ENCODE measurements at regions not wholly inside any gene's neighbourhood (a gene's known extent, or its start where the extent isn't known, plus 50 kb on each side); places are given as distances from the start of the nearest gene placed in this dataset.

DNA sequence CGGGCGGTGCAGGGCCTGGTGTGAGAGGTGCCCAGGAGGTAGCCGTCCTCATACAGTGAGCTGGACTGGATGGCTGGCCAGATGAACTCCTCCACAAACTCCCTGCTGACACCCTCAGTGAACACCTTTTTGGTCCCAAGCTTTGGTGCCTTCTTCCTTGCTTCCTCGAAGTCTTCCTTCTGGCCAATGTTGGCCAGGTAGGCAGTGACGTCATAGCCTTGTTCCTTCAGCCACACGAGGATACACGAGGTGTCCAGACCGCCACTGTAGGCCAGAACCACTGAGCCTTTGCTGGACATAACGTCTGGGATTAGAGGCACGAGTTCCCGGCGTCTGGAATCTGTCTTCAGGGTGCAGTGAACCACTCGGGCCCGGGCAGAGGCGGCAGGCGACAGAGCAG lies 206.8 kb upstream of the SP4 start:
- DNase-seq (ENCODE audit: low read depth), result no peak

DNA sequence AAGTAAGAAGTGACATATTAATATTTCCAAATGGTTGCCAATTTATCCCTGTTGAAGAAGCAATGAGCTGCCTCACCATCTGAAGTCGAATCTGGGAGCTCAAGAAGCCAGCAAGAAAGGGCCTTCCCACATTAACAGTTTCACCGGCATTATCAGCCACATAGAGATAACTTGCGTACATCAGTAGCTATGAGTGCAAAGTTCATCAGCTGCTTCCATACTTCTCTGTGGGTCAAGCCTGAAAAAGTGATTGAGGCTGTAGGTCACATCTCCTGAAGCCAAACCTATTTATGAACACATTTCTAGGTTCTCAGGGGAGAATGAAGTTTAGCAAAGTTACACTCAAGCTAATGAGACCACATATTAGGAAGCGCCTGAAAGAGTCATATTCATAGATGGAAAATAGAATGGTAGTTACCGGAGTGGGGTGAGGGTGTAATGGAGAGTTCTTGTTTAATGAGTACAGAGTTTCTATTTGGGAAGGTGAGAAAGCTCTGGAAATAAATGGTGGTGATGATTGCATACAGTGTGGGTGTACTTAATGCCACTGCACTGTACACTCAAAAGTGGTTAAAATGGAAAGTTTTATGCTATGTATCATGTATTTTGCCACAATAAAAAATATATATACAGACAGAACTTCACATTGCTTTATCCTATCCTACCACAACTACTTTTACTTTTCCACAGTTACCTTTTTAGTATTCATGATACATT lies 189.3 kb upstream of the SP4 start:
- no peak for DNase-seq (ENCODE audit: low read depth)

DNA sequence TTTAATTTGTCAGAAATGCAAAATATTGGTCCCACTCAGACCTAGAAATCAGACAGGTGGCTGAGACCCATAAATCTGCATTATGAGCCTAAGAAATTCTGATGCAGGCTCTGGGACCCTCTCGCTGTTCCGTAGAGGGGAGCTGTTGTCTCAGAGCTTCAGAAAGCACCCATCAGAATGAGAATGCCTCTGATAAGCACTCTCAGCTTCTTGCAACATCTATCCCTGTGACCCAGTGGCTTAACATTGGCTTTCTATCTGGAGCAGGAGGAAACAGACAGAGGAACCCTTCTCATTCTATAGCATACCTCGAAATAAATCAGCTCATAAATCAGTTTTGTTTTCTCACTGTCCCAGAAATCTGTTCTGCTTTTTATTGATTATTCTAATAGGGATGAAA lies 184.6 kb upstream of the SP4 start:
- DNase-seq (ENCODE audit: low read depth), result no peak

DNA sequence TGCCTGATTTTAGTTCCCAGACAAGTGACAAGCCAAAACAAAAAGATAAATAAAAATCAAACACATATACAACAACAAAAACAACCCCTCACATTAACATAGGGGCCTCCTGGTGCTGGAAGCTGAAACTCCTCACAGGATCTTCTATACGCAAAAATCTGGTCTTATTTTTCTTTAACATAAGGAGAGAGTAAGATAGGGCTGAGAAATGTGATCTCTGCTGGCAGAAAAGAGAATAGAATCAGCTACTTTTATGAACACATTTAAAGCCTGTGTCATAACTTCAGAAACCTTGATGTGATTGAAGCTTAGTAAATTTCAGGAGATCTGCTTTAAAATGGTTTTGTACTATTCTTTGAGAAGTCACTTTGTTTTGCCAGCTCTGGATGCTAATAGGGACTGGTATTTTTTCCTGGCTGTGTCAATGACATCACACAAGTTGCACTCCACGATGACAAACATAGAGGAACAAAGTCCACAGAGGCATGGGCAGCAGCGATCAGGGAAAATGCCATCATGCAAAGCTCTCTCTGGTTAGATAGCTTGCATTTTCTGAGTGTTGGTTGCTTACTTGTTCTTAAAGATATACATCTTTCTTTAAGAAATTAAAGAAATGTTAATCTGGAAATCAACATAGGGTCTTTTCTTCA lies 176.6 kb upstream of the SP4 start:
- no peak for DNase-seq (ENCODE audit: low read depth)

DNA sequence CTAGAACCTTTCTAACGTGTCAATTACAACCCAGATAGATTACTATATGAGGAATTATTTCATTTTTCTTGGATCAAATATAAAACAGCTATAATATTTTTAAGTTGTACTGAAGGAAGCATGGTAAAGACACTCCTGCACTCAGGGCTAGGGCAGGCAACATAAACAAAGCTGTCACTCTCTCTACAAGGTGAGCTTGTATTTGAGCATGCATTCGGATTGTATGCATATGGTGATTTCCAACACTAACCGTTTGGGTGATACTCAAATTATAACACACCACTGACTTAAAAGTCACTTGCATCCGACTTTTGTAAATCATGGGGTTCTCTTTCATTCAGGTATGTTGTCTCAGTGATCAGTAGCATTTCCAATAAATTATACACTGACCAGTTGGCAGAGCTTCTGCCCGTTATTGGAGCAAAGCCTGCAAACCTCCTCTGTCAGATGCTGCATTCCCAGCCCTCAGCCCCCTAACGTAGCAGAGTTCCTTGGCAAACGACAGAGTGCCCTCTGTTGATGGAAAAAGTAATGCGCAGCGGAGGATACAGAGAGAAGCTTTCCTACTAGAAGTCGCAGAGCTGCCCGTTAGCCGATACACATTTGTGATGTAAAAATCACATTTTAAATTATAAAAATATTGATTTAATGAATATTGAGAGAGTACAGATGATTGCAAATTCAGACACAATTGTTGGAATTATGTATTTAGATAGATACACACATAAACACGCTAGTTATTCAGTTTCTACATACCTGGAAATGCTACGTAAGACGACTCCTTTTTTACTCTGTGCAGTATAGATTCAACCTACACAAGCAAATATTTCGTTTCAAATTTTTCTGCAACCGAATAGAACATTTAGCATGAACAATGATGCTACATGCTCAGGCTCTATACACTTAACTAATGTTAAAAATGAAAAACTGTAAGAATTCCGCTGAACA lies 173.9 kb upstream of the SP4 start:
- DNase-seq (ENCODE audit: low read depth), result no peak

GRCh38 chr7:21256310-21256877 lies 171.5 kb upstream of the SP4 start:
- DNase-seq (ENCODE audit: low read depth), result no peak

DNA sequence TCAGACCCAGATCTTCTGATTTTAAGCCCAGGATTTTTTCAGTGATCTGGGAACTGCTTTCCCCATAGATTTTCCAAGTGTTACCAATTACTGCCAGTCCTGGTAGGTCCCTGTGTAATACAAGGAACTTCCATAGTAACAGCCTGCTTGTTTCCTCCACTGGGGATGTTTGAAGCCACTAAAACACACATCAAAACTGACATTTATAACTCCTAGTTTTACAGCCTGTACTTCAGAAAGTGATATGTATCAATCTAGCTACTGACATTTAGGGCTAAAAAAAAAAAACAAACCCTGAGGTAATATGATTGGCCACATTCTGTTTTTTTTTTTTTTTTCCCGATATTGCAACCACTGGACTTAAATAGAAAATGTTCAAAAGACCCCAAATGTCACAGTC lies 166.9 kb upstream of the SP4 start:
- DNase-seq (ENCODE audit: low read depth), result no peak

GRCh38 chr7:21261627-21262594 lies 166.0 kb upstream of the SP4 start:
- DNase-seq (ENCODE audit: low read depth), result no peak

GRCh38 chr7:21269021-21269420 lies 158.9 kb upstream of the SP4 start:
- DNase-seq (ENCODE audit: low read depth), result no peak

DNA sequence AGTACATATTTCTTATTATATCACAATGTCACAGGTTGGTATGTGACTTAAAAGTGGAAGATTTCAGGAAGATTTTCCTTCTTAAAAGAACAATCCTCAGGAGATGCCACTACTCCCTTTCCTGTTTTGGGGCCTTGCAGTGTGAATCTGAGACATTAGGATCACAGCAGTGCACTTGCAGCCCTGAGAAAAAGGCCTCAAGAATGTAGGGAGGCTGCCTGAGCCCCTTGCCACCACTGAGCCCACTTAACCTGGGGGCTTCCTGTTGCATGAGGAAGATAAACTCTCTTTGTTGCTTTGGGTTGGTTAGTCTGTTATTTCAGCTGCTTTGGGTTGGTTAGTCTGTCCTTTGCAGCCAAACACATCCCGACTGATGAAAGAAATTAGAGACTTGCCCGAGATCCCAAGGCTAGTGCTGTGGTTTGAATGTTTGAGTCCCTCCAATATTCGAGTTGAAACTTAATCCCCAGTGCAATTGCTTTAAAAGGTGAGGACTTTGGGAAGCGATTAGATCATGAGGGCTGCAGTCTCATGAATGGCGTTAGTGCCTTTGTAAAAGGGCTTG lies 151.3 kb upstream of the SP4 start:
- no peak for DNase-seq (ENCODE audit: low read depth)

DNA sequence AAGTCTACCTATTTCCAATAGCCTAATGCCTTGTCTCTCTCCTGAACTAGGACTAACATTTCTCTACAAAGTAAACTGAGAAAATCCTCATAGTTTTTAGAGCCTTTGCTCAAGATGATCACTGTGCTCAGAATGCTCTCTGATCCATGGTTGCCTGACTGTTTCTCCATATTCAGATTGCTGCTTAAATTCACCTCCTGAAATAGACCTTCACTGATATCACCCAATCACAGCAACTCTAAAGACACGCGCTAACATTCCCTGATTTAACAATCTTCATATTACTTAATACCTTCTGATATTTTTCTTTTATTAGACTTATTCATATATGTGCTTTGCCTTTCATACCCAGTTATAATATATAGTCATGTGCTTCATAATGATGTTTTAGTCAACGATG lies 148.9 kb upstream of the SP4 start:
- no peak for DNase-seq (ENCODE audit: low read depth)

GRCh38 chr7:21281193-21281592 lies 146.7 kb upstream of the SP4 start:
- DNase-seq (ENCODE audit: low read depth), result no peak

- DNase-seq (ENCODE audit: low read depth), result no peak
Observed at GRCh38 chr7:21293771-21294170, 134.1 kb upstream of the SP4 start.

DNA sequence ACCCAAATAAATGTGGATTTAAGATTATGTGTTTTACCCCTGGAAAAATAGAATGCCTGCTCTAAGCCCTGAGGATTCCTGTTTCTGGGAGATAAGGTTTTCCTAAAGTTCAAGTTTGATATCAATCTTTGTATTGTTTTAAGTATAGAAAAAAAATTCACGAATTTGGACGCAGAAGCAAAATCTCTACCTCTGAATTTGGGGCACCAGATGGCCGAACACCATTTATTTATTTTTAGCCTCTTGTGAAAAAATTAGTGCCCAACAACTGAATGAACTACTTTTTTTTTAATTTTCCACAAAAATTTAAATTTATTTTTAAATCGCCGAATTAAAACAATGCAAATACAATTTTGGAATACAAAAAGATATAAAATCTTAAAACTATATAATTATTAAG lies 128.1 kb upstream of the SP4 start:
- DNase-seq (ENCODE audit: low read depth), result no peak

DNA sequence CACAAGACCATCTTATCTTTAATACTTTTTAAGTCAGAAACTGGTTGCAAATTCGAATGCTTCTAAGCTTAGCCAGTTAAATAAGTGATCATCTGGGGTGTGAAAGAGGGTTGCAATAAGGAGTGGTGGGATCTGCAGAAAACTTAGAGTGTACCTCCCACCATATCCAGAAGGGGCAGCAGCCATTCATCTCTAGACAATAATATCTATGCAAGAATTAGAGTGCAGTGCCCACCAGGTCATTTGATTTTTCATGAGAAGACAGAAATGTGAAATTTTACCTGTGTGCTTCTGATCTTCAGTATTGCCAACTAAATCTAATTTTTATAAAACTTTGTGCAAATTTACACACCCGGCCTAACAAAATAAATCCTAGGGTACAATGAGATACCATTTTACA lies 127.2 kb upstream of the SP4 start:
- DNase-seq (ENCODE audit: low read depth), result no peak

DNA sequence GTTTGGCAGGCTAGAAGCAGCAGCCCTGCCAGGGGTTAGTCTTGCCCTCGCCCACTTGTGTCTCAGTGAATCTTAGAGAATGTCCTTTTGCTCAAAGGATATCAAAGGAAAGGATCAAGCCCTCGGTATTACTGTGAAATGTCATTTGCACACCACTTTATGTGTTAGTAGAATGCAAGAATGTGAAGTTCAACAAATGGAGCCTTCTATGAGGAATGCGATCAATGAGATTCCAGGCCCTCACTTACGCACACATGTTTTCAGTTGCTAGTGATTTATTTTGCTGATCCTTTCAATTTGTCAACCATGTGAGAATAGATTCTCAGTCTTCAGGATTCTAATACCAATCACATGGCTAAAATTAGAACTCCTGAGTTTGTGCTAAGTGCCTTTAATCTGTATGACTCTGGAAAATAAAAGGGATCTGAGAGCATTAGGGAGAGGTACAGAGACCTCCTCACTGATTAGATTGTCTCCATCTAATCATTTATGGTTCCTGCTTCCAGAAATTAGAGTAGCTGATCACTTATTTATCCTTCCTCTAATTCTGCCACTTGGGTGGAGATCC lies 123.0 kb upstream of the SP4 start:
- no peak for DNase-seq (ENCODE audit: low read depth)

DNA sequence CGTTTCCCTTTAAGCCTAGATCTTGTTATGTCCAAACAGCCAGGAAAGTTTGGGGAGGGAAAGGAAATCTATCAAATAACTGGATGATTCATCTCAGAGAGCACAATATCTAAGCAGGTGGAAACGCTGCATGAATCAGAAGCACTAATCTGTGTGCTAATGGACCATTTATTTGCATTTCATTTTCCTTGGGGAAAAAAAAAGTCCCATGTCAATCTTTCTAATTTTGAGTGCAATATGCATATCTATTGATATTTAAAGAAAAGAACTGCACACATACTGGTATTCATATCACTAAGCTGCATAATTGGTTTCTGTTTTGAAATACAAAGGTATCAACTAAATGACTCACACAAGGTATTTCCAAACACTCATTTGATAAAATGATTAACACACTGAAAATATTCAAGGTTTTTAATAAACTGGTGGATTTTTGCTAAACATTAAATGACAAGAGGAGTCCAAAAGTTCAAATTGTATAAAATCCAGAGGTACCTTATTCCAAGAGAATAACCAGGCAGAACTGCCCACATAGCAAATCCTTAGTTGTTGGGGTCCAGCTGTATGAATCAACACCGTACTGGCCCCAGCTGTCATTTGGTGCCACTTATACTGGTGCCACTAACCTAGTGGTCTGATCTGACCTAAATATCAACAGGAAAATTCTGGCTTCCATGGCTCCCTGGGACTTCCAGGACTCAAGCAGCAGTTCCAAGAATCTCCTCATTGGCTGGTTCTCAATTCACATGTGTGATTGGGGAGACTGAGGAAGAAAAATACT lies 122.2 kb upstream of the SP4 start:
- DNase-seq (ENCODE audit: low read depth), result no peak

- no peak for DNase-seq (ENCODE audit: low read depth)
Observed at GRCh38 chr7:21314954-21315353, 112.9 kb upstream of the SP4 start.

GRCh38 chr7:21317966-21318915 lies 109.6 kb upstream of the SP4 start:
- no peak for DNase-seq (ENCODE audit: low read depth)
